Stimulated activated effector memory CD8-positive, alpha-beta T cell treated with anti-CD3 and anti-CD28 coated beads, Interleukin-12 subunit alpha, Interleukin-12 subunit beta, amount 100 ng/mL, for 72 hours (primary cell): ENCODE measurements at regions not wholly inside any gene's neighbourhood (a gene's known extent, or its start where the extent isn't known, plus 50 kb on each side); places are given as distances from the start of the nearest gene placed in this dataset.
"Not testable (repeated sequence)": the region's sequence is repeated elsewhere in the genome, so short reads cannot be mapped to it uniquely, and the experiment has no call there.

ENCODE experiments used
- ATAC-seq: fragments of 150-1000 bp; cut with Tn5 transposase; 2 replicates; pipeline ENCODE4 v1.10.0; 2021
- DNase-seq, 2 donors: peaks; one replicate each; pipeline ENCODE4 v3.0.0; 2021 to 2022; ENCODE audit warnings: low spot score in 2 of 2
- H3K27ac Mint-ChIP-seq: one replicate; pipeline ENCODE4 v1.8.0; 2022; ENCODE audit warnings: mild to moderate bottlenecking, mixed read lengths
- H3K36me3 Mint-ChIP-seq: one replicate; pipeline ENCODE4 v1.8.0; 2022; ENCODE audit warnings: mild to moderate bottlenecking, mixed read lengths
- H3K4me1 Mint-ChIP-seq: one replicate; pipeline ENCODE4 v1.8.0; 2022; ENCODE audit warnings: mixed read lengths
- H3K4me3 Mint-ChIP-seq: one replicate; pipeline ENCODE4 v1.8.0; 2022; ENCODE audit warnings: mild to moderate bottlenecking, mixed read lengths
- H3K9me3 Mint-ChIP-seq: one replicate; pipeline ENCODE4 v1.8.0; 2022; ENCODE audit warnings: mixed read lengths

DNA sequence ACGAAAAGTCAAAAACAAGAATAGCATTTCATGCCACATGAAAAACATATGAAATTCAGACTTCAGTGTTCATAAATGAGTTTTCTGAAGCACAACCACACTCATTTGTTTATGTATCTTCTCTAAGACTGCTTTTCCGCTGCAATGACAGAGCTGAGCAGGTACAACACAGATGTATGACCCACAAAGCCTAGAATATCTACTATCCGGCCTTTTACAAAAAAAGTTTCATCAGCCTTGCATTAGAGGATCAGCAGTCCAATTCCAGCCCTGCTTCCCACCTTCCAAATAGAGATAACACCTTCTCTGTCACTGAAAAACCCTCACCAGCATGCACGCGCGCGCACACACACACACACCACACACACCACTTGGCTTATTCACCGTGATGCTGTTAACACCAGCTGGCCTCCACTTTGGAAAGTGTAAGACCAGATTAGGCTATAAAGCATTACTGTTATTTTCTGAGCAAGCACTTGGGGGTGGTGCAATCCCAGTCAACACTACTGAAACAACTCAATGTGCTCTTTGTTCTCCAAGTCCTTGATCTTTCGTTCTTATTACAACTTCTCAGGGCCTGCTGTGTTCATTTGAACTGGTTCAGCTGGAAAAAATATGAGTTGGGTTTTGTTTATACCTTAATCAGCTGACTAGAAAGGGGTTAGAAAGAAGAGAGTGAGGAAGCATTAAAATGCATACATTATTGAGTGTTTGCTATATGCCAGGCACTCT, 90.0 kb downstream of the GLUL start:
- H3K36me3 Mint-ChIP-seq: peaks cover 6% of the 10 kb centered on the region
- peak overlapping the region; percentile 48 for H3K27ac Mint-ChIP-seq
- peaks cover 32% of the 10 kb centered on the region for H3K4me1 Mint-ChIP-seq
- H3K4me3 Mint-ChIP-seq: peak overlapping the region; percentile 6
- ATAC-seq: peak; percentile 73
- peak in 1 of 2 donors; percentile 54 for DNase-seq
- H3K9me3 Mint-ChIP-seq: no peaks in the 10 kb centered on the region

DNA sequence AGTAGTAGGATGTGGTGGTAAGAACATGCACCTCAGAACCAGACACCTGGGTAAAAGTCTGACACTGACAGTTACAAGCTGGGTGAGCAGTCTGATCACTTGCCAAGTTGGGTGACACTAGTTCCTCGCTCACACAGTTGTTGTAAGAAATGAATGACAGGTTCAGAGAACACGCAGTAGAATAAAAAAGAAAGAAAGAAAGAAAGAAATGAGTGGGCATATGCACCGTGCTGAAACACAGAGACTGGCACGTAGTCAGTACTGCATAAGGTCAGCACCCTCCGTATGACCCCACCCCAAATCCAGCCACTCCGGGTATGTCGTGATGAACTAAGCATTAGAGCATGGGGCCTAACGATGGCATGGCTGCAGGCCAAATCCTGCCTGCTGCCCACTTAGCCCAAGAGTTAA, 90.6 kb downstream of the GLUL start:
- DNase-seq (peak in 1 of 2 donors; percentile 56), ATAC-seq (peak; percentile 91)
- Mint-ChIP-seq H3K4me3 (no peak overlapping the region), H3K36me3 (peaks cover 6% of the 10 kb centered on the region), H3K4me1 (peaks cover 33% of the 10 kb centered on the region), H3K27ac (peak overlapping the region; percentile 48), H3K9me3 (no peaks in the 10 kb centered on the region)

DNA sequence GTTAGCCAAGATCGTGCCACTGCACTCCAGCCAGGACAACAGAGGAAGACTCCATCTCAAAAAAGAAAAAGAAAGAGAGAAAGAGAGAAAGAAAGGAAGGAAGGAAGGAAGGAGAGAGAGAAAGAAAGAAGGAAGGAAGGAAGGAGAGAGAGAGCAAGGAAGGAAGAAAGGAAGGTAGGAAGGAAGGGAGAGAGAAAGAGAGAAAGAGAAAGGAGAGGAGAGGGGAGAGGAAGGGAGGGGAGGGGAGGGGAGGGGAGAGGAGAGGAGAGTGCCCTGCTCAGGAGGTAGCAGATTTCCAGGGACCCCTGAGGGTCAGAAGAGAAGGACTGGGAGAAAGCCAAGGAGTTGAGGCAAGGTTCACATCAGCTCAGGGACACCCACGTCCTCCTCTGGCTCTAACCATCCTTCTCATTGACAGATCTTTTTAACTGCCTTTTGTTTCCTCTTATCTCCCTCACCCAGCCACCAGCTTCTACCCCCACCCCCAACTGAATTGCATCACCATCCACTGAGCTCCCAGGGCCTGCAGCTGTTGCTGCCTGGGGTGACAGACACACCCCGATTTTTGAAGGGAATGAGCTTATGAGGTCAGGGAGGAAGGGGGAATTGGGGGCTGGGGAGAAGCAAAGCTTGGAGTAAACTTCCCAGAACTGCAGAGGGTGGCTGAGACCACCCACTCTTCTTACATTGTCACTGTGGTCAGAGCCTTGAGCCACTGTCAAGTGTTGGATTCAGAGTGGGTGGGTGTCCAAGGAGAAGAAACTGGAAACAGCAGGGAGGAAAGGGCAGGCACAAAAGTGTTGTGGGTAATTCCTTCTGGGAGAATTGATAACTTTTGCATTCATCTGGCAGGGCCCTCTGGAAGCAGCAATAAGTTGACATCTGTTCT, 91.6 kb downstream of the GLUL start:
- Mint-ChIP-seq H3K36me3 (peaks cover 6% of the 10 kb centered on the region), H3K4me1 (peaks cover 38% of the 10 kb centered on the region), H3K27ac (peak overlapping the region; percentile 48), H3K9me3 (no peaks in the 10 kb centered on the region), H3K4me3 (no peak overlapping the region)
- DNase-seq (peak in 1 of 2 donors; percentile 51), ATAC-seq (no peak)

DNA sequence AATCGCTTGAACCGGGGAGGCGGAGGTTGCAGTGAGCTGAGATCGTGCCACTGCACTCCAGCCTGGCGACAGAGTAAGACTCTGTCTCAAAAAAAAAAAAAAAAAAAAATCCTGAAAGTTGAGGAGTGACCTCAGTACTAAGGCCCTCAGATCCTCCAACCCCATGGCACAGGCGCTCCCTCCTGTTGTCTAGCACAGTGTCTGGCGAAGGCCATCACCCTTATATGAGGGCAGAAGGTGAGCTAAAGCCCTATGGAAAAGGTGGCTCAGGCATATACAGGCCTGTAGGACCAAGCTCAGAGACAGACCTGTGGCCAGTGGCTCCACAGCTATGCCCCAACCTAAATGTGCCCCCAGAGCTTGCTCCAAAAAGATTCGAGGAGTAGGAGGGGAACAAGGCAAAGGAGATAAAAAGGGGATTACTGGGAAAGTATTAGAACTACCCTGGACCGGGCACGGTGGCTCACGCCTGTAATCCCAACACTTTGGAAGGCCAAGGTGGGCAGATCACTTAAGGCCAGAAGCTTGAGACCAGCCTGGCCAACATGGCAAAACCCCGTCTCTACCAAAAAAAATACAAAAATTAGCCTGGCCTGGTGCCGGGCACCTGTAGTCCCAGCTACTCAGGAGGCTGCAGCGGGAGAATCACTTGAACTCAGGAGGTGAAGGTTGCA, 92.4 kb downstream of the GLUL start:
- H3K36me3 Mint-ChIP-seq, DNase-seq, ATAC-seq, H3K4me3 Mint-ChIP-seq, H3K9me3 Mint-ChIP-seq: not testable (repeated sequence)
- Mint-ChIP-seq H3K4me1 (peaks cover 38% of the 10 kb centered on the region), H3K27ac (peak overlapping the region; percentile 48)

DNA sequence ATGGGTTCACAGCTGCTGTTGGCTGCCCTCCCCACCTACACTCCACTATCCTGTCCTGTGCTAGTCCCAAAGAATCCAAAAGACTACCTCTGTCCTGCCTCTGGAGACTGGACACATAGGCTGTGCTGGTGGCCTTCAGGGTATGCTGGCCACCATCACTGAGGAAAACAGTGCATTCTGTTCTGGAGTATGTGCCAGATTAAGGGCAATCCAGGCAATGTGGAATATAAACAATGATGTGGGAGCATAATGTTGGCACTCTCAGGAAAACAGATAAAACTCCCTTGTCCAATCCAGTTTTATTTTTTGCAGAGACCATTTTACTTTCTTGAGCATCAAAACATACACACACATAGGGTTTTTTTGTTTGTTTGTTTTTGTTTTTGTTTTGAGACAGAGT, 94.3 kb downstream of the GLUL start:
- Mint-ChIP-seq H3K9me3 (no peaks in the 10 kb centered on the region), H3K36me3 (peaks cover 6% of the 10 kb centered on the region), H3K4me3 (no peak overlapping the region), H3K4me1 (peaks cover 35% of the 10 kb centered on the region), H3K27ac (no peak overlapping the region)
- ATAC-seq: no peak
- no peak for DNase-seq

DNA sequence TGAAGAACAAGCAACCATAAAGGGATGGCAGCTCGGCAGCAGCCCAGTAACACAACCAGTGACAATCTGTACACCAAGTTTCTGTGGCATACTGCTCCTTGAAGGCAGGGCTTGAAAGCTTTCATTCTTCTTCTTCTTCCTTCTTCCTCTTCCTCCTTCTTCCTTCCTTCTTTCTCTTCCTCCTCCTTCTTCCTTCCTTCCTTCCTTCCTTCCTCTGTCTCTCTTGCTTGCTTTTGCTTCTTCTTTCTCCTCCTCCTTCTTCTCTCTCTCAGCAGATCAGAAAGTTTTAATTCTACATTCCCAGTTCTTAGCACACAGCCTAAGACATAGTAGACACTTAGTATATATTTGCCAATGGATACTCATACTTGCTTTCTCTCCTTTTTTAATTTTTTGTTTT, 95.9 kb downstream of the GLUL start:
- Mint-ChIP-seq H3K27ac (peak overlapping the region; percentile 15), H3K9me3 (no peaks in the 10 kb centered on the region), H3K4me3 (no peak overlapping the region), H3K36me3 (peaks cover 6% of the 10 kb centered on the region), H3K4me1 (peaks cover 24% of the 10 kb centered on the region)
- ATAC-seq: no peak
- DNase-seq: no peak

DNA sequence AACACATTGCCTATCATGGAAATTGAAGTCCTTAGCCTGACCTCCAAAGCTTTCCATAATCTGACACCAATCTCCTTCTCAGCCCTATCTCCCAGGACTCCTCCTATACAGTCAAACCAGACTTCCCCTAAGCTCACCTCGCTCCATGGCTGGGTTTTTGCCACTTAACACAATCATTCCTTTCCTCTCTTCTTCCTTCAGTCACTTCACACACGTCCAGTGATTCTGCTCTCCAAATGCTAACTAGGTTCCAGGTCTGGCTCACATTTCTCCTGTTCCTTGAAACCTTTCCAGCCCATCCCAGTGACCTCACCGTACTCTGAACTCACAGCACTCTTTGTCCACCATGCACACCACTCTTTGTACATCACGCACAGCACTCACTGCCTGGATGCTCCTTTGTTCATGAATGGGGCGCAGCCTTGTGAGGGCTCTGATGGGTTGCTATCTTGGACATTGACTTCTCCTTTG, 98.4 kb downstream of the GLUL start:
- H3K36me3 Mint-ChIP-seq: no peaks in the 10 kb centered on the region
- no peak for DNase-seq
- ATAC-seq: no peak
- no peaks in the 10 kb centered on the region for H3K9me3 Mint-ChIP-seq
- H3K4me3 Mint-ChIP-seq: no peak overlapping the region
- peaks cover 21% of the 10 kb centered on the region for H3K4me1 Mint-ChIP-seq
- H3K27ac Mint-ChIP-seq: no peak overlapping the region

DNA sequence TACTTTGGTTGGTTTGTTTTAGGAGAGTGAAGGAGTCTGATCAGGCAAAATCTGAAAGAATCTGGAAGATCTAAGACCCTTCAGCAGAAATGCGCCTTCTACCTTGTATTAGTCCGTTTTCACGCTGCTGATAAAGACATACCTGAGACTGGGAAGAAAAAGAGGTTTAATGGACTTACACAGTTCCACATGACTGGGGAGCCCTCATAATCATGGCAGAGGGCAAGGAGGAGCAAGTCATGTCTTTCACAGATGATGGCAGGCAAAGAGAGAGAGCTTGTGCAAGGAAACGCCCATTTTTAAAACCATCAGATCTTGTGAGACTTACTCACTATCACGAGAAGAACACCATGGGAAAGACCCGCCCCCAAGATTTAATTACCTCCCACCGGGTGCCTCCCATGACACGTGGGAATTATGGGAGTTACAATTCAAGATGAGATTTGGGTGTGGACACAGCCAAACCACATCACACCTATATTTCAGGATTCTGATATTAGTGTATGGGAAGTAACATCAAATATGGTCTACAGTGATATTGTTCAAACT, 99.3 kb downstream of the GLUL start:
- Mint-ChIP-seq H3K36me3 (no peaks in the 10 kb centered on the region), H3K4me1 (peaks cover 21% of the 10 kb centered on the region), H3K4me3 (no peak overlapping the region), H3K9me3 (no peaks in the 10 kb centered on the region), H3K27ac (no peak overlapping the region)
- ATAC-seq (no peak), DNase-seq (no peak)

DNA sequence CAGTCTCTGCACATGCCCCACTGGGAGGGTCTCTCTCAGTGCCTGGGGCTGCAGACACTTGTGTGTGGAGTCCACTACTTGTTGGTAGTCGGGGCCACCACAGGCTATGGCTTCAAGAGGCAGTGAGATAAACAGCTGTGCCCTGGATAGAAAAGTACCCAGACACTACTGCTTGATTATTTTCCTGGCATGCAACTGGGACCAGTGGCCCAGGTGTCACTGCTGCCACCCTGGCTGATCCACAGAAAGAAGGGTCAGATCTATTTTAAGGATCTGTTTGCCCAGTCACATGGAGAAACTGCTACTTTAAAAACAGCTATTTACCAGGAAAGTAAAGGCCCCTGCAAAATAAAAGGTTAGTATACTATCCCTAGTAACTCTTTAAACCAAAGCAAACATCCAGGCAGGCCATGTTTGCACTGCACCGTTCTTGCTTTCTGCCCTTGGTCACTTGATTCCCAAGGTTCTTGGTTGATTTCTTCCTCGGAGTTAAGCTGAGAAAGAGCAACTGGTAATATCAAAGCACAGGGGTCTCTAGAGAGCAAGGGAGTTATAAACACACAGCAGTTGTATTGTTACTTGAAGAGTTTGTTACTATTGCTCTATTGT, 99.9 kb downstream of the GLUL start:
- ATAC-seq: no peak
- Mint-ChIP-seq H3K4me1 (peaks cover 21% of the 10 kb centered on the region), H3K4me3 (no peak overlapping the region)

DNA sequence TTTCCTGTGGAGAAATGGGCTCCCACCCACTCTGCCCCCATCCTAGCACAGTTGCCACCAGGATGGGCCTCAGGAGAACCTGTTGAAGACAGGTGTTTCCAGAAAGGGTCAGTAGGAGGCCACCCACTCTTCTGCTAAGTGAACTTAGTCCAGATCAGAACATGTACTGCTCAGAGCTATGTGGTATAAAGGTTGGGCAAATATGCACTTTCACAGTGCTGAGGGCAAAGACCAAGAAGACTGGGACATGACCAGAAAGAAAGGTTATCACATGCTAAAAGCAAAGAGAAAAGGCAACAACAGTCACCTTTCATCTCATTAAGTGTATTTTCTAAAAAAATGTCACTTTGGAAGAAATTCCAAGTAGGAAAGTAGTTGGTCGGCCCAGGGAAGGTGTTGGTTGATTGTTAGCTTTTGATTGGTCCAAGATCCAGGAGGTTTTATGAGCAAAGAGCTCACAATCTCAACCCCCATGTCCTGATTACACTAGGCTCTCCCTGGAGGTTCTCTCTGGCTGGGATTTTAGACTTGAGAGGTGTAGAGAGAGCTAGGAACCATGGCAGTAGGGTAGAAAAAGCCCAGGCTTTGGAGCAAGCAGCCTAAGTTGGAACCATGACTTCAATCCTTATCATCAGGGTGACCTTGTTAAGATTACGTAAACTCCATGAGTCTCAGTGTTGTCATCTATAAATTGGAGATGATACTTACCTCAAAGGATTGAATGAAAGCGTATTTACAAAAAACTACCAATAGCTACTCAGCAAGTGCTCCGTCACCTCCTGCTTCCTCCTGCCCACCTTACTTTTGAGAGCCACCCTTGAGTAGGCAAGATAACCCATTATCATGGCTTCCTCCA, 102.6 kb downstream of the GLUL start:
- no peaks in the 10 kb centered on the region for H3K36me3 Mint-ChIP-seq
- H3K4me3 Mint-ChIP-seq: no peak overlapping the region
- DNase-seq (no peak), ATAC-seq (no peak)
- no peaks in the 10 kb centered on the region for H3K9me3 Mint-ChIP-seq
- peaks cover 15% of the 10 kb centered on the region for H3K4me1 Mint-ChIP-seq
- H3K27ac Mint-ChIP-seq: no peak overlapping the region

More for the DNA sequence above, 99.9 kb downstream of the GLUL start:
- Mint-ChIP-seq H3K9me3 (no peaks in the 10 kb centered on the region), H3K36me3 (no peaks in the 10 kb centered on the region), H3K27ac (no peak overlapping the region)
- no peak for DNase-seq

DNA sequence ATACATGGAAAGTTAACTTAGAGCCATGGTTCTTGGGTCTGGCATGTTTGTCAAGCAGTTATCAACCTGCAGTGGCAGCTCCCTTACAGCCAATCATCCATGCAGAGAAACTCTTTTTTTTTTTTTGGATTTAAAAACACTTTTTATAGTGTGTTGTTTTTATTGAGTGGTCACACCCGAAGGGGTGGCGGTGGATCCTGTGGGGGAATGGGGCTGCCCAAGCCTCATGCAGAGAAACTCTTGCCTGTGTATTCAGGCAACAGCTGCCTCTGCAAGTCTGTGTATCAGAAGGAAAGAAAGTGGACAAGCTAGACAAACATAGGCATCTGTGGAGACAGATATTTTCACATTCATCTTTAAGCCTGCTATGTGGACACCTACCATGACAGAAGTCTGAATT, 104.8 kb downstream of the GLUL start:
- DNase-seq (no peak), ATAC-seq (no peak)
- no peak overlapping the region for H3K4me3 Mint-ChIP-seq
- H3K4me1 Mint-ChIP-seq: peaks cover 15% of the 10 kb centered on the region
- H3K27ac Mint-ChIP-seq: no peak overlapping the region
- H3K9me3 Mint-ChIP-seq: no peaks in the 10 kb centered on the region
- no peaks in the 10 kb centered on the region for H3K36me3 Mint-ChIP-seq

DNA sequence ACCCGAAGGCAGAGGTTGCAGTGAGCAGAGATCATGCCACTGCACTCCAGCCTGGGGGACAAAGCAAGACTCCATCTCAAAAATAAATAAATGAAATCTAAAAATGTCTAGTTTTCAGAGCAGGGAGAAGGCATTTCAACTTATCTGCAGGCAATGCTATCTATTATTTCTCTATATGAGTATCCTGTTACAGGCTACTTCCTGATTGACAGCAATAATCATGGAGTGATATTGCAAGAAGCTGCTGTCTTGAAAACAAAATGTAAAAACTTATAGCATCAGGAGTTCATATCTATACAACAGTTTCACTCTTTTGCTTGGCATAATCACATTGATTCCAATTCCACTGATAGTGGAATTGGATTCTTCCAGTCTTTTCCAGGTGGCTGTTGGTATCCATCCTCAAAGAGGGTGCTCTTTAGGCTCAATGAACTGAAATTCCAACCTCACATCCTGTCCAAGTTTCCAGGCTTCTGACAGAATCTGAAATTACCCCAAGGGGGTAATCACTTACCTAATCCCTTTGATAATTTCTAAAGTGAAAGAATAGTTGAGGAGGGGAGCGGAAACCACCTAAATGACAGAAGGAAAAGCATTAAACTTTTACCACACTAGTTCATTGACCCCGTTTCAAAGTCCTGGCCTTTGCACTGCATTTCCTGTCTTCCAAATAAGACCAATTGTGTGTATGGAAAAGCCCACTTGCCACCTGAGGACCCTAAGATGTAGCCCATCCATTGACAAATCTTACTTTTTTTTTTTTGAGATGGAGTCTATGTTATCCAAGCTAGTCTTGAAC, 107.6 kb downstream of the GLUL start:
- Mint-ChIP-seq H3K36me3 (no peaks in the 10 kb centered on the region), H3K4me1 (no peaks in the 10 kb centered on the region), H3K4me3 (no peak overlapping the region), H3K9me3 (no peaks in the 10 kb centered on the region), H3K27ac (no peak overlapping the region)
- no peak for ATAC-seq
- DNase-seq: no peak

DNA sequence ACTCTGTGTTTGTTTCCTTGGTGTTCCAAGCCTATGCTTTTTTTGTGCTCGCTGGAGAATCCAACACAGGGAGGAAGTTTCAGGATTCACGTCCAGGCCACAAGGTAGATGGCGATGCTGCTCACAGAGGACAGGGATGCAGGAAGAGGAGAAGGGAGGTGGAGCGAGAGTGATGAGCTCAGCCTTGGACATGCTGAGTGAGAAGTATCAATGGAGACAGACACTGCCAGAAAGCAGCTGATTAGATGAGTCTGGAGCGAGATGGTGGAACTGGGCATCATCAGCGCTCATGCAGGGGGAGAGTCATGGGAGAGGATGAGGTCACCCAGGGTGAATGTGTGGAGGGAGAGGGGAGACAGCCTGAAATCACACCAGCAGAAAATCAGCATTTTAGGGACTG, 110.0 kb downstream of the GLUL start:
- H3K9me3 Mint-ChIP-seq: no peaks in the 10 kb centered on the region
- ATAC-seq: no peak
- no peak overlapping the region for H3K27ac Mint-ChIP-seq
- H3K4me1 Mint-ChIP-seq: no peaks in the 10 kb centered on the region
- no peak overlapping the region for H3K4me3 Mint-ChIP-seq
- H3K36me3 Mint-ChIP-seq: no peaks in the 10 kb centered on the region
- no peak for DNase-seq
